RCC 7860 (cell line): ENCODE measurements at regions not wholly inside any gene's neighbourhood (a gene's known extent, or its start where the extent isn't known, plus 50 kb on each side); places are given as distances from the start of the nearest gene placed in this dataset.
"Not testable (repeated sequence)": the region's sequence is repeated elsewhere in the genome, so short reads cannot be mapped to it uniquely, and the experiment has no call there.

ENCODE experiments used
- DNase-seq: peaks from one replicate; pipeline ENCODE4 v3.0.0-alpha.2; 2015; ENCODE audit warnings: low spot score
- FAIRE-seq: peaks from 2 replicates; lab custom pipeline; 2012; peaks lifted over from hg19 to GRCh38; lab: Jason Lieb, UNC

- FAIRE-seq: no peak
- DNase-seq: no peak
Observed at GRCh38 chr5:130845049-130845765, 319.8 kb downstream of the HINT1 start.

GRCh38 chr5:130836729-130837649 lies 328.1 kb downstream of the HINT1 start:
- FAIRE-seq (no peak), DNase-seq (no peak)

- DNase-seq, FAIRE-seq: not testable (repeated sequence)
Observed at GRCh38 chr5:130817598-130818384, 347.3 kb downstream of the HINT1 start.

GRCh38 chr5:130815246-130815645 lies 349.8 kb downstream of the HINT1 start:
- no peak for FAIRE-seq
- DNase-seq: no peak

GRCh38 chr5:130808691-130809090 lies 356.4 kb downstream of the HINT1 start:
- DNase-seq (no peak), FAIRE-seq (no peak)

GRCh38 chr5:130805648-130806047 lies 359.4 kb downstream of the HINT1 start:
- DNase-seq: no peak

GRCh38 chr5:130805036-130805435 lies 360.0 kb downstream of the HINT1 start:
- no peak for DNase-seq
- FAIRE-seq: no peak

More at GRCh38 chr5:130805648-130806047, 359.4 kb downstream of the HINT1 start:
- no peak for FAIRE-seq

- no peak for DNase-seq
- FAIRE-seq: no peak
Observed at GRCh38 chr5:130801963-130802362, 363.1 kb downstream of the HINT1 start.

GRCh38 chr5:130799015-130799414 lies 366.0 kb downstream of the HINT1 start:
- no peak for DNase-seq
- no peak for FAIRE-seq

- DNase-seq (no peak), FAIRE-seq (no peak)
Observed at GRCh38 chr5:130797303-130797702, 367.8 kb downstream of the HINT1 start.

- no peak for FAIRE-seq
- no peak for DNase-seq
Observed at GRCh38 chr5:130796902-130797301, 368.2 kb downstream of the HINT1 start.

- no peak for DNase-seq
- FAIRE-seq: no peak
Observed at GRCh38 chr5:130796032-130796431, 369.0 kb downstream of the HINT1 start.

GRCh38 chr5:130795037-130795436 lies 370.0 kb downstream of the HINT1 start:
- FAIRE-seq (no peak), DNase-seq (no peak)

GRCh38 chr5:130777794-130778193 lies 387.3 kb downstream of the HINT1 start:
- DNase-seq (no peak), FAIRE-seq (no peak)

- no peak for FAIRE-seq
- DNase-seq: peak; percentile 28
Observed at GRCh38 chr5:130773813-130774212, 391.2 kb downstream of the HINT1 start.

- DNase-seq (no peak), FAIRE-seq (no peak)
Observed at GRCh38 chr5:130762031-130762430, 403.0 kb downstream of the HINT1 start.

GRCh38 chr5:130759061-130759460 lies 406.0 kb downstream of the HINT1 start:
- DNase-seq (no peak), FAIRE-seq (no peak)

GRCh38 chr5:130747556-130747955 lies 417.5 kb downstream of the HINT1 start:
- FAIRE-seq: no peak
- DNase-seq: no peak

GRCh38 chr5:130746641-130747040 lies 418.4 kb downstream of the HINT1 start:
- FAIRE-seq, DNase-seq: not testable (repeated sequence)

- no peak for DNase-seq
- no peak for FAIRE-seq
Observed at GRCh38 chr5:130743092-130743491, 422.0 kb downstream of the HINT1 start.

GRCh38 chr5:130740047-130740569 lies 424.9 kb downstream of the HINT1 start:
- FAIRE-seq: no peak
- DNase-seq: no peak
